HG03342 (cell line): ENCODE measurements at regions not wholly inside any gene's neighbourhood (a gene's known extent, or its start where the extent isn't known, plus 50 kb on each side); places are given as distances from the start of the nearest gene placed in this dataset.

ENCODE experiments used
- ATAC-seq: cut with Tn5 transposase; IDR thresholded peaks from one replicate; pipeline ENCODE4 v1.9.1; 2021; ENCODE audit warnings: mild to moderate bottlenecking, moderate library complexity; ENCODE audit not compliant: unreplicated experiment

GRCh38 chr11:8323161-8323935, 59.7 kb upstream of the LMO1 start:
- no peak for ATAC-seq

DNA sequence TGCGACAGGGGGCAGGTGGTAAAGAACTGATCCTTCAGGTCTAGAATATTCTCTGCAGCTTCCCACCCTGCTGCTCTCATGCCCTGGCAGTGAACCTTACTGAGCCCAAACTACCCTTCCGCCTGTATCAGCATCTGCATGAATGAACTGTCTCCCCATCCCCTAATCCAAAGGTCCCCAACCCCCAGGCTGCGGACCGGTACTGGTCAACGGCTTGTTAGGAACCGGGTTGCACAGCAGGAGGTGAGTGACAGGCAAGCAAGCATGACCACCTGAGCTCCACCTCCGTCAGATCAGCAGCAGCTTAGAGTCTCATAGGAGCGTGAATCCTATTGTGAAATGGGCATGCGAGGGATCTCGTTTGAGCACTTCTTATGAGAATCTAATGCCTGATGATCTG, 58.2 kb upstream of the LMO1 start:
- no peak for ATAC-seq

DNA sequence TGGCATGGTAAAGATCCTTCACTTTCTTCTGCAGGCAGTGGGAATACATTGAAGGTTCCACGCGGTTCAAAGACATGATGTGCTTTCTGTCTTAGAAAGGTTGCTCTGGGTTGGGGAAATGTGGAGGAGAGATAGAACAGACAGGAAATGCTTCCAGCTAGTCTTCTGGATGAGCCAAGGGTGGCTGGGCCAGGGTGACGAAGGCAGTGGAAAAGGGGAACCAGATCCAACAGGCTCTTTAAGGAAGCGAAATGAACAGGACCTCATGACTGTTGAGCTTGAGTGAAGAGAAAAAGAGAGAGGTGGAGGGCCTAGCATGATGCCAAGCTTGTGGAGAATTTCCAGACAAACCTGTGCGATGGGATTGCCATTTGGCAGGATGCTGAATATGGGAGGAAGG, 56.4 kb upstream of the LMO1 start:
- ATAC-seq = no peak

- ATAC-seq = no peak
Measured at GRCh38 chr11:8318536-8318935, 54.9 kb upstream of the LMO1 start.

GRCh38 chr11:8317159-8317558, 53.5 kb upstream of the LMO1 start:
- ATAC-seq = no peak

- ATAC-seq = no peak
Measured at GRCh38 chr11:8315954-8316353, 52.3 kb upstream of the LMO1 start.

DNA sequence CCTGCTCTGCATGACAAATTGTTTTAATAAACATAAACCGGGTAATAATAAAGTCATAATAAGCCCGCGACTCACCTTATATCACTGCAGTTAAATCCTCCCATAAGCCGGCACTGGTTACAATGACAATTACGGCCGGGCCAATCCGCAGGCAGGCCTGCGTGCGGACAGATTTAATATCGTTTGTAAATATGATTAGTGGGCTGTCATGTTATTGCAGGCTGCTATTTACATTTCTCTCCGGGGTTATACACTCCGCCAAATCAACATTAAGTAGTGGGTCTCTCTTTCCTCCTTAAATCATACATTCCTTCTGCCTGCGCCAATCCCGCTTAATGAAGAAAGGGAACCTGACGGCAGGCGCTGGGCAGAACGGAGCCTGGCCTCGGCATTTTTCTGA, 51.8 kb upstream of the LMO1 start:
- no peak for ATAC-seq

DNA sequence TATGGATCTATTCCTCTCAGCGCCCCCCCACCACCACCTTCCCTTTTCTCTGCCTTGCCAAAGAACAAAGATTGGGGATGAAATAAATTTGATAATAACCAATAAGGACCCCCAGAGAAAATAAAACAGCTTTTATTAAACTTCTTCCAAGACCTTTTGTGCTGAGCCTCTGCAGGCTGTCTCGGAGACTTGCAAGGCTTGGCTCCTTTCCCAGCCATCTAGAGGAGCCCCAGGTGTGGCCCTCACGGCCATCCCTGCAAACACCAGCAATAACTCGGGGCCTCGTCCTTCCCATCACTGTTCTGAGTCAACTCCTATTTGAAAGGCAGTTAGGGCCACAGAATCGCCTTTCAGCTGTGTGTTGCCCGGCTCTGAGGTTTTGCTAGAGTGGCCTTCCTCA, 51.2 kb upstream of the LMO1 start:
- no peak for ATAC-seq

- no peak for ATAC-seq
Measured at GRCh38 chr11:8313504-8314090, 49.9 kb upstream of the LMO1 start.
